ENCODE measurements at regions not wholly inside any gene's neighbourhood (a gene's known extent, or its start where the extent isn't known, plus 50 kb on each side); places are given as distances from the start of the nearest gene placed in this dataset.
"Not testable (repeated sequence)": the region's sequence is repeated elsewhere in the genome, so short reads cannot be mapped to it uniquely, and the experiment has no call there.

DNA sequence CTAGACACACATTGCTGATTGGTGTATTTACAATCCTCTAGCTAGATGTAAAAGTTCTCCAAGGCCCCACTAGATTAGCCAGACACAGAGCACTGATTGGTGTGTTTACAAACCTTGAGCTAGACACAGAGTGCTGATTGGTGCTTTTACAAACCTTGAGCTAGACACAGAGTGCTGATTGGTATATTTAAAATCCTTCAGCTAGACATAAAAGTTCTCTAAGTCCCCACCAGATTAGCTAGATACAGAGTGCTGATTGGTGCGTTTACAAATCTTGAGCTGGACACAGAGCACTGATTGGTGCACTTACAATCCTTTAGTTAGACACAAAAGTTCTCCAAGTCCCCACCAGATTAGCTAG, 63.8 kb upstream of the DDHD1 start:
- DNase-seq (ENCODE audit: low read depth in 2 of 2): not testable (repeated sequence)

DNA sequence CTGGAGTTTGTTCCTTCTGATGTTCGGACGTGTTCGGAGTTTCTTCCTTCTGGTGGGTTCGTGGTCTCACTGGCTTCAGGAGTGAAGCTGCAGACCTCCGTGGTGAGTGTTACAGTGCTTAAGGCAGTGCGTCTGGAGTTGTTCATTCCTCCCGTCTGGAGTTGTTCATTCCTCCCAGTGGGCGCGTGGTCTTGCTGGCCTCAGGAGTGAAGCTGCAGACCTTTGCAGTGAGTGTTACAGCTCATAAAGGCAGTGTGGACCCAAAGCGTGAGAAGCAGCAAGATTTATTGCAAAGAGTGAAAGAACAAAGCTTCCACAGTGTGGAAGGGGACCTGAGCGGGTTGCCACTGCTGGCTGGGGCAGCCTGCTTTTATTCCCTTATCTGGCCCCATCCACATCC, 63.4 kb upstream of the DDHD1 start:
- not testable (repeated sequence) for DNase-seq (ENCODE audit: low read depth in 2 of 2)

DNA sequence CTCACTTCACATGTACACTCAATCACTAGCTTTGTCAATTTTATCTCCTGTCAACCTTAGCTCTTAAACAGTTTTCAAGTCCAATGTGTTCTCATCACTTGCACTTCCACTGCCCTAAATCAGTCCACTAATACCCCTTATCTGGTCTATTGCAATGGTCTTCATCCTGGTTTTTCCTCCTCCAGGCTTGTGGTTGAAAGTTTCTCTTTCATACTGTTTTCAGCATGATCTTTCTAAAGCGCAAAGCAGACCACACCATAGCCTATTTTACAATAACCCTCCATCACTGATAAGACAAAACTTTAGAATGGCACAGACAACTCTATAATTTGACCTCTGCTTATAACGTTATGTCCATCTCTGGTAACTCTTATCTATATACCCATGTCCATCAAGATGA, 62.0 kb upstream of the DDHD1 start:
- DNase-seq (ENCODE audit: low read depth in 2 of 2): no peak

DNA sequence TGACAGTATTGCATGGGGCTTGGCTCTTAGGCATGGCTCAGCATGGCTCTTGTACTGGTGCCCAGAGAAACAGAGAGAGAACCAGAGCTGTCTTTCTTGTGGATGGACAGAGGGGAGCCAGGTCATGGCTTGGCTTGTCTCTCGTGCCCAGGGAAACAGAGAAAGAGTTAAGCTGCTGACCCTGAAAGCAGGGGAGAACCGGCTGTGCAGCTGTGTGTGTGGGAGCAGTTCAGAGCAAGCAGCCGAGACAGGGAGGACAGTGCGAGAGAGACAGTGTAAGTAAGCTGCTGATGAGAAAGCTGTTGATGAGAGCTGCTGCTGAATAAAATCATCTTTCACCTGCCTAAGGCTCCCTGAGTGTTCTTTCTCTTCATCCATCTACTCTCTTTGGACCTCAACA, 61.3 kb upstream of the DDHD1 start:
- no peak for DNase-seq (ENCODE audit: low read depth in 2 of 2)

DNA sequence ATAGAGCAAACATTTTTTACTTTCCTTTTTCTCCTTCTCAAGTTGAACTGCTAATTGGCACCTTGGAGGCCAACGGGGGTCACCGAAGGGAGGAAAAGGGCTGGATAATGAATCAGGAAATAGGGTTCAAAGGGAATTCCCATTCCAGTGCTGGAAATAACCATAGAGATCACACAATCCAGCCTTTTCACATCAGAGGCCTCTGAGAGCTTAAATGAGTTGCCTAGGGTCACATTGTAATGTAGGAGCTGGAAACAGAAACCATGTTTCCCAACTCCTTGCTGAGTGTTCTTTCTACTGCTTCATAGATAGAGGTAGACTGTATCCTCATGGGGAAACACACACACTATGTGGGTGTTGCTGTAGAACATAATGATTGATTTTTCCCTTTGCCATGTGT, 60.6 kb upstream of the DDHD1 start:
- no peak for DNase-seq (ENCODE audit: low read depth in 2 of 2)

DNA sequence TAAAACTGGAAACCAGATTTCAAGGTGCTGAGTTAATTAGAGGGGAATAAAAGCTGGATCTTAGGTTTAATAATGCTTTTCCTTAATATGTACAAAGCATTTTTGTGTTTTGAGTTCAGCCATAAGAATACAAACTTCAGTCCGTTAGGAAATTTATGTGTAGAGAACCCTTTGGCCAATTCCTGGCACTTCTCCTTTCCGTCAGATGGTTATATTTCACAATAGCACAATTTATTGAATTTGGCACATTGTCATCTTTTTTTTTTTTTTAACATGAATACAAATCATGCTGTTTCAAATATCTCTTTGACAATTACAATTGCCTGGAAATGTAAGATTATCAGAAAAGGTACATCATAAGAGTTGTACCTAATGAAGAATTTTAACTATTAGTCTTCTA, 56.2 kb upstream of the DDHD1 start:
- DNase-seq (ENCODE audit: low read depth in 2 of 2): no peak

Data from stimulated activated CD4-positive, alpha-beta T cell treated with anti-CD3 and anti-CD28 coated beads, Interleukin-12 subunit alpha, Interleukin-12 subunit beta, amount 100 ng/mL, for 24 hours (primary cell).